ENCODE measurements at regions not wholly inside any gene's neighbourhood (a gene's known extent, or its start where the extent isn't known, plus 50 kb on each side); places are given as distances from the start of the nearest gene placed in this dataset.
"Not testable (repeated sequence)": the region's sequence is repeated elsewhere in the genome, so short reads cannot be mapped to it uniquely, and the experiment has no call there.

DNA sequence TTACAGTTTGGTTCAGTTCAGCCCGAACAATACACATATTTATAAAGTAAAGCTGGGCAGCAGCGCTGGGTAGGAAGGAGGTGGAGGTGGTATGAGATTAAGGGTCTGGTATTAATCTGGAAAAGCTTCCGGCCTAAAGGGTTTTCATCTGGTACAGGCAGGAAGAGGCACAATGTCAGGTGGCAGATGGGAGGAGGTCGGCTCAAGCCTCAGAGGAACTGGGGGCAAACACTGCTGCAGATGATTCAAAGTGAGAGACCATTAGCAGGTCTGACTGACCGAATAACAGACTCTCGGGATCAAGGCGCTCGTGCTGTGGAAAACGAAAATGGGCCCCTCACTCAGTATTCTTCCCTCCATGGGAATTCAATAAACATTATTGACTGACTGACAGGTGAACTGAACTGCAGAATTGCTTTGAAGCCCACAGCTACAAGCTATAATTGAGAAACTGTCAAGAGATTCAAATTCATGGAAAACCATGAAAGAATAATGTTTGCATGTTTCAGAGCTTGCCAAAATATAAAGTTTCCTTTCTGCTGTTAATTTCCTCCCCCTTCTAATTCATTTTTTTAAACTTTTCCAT is 75.3 kb downstream of the TMEM167A start:
- DNase-seq, result no peak

DNA sequence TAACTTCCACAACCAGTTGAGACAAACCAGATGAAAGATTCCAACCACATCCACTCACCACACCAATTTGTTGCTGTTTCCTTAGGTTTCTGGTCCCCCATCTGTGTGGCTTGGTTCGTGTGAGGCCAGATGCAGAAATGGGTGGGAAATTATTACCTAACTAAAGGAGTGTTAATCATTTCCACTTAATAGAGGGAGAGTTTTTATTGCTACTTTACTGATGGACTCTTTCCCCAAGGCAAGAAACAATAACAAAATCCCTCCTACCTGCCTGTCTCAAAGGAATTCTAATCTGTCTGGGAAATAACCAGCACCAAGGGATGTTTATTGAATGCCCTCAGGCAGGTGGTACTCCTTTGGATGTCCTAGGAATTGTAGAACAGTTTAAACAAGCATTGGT is 76.3 kb downstream of the TMEM167A start:
- DNase-seq, result no peak

DNA sequence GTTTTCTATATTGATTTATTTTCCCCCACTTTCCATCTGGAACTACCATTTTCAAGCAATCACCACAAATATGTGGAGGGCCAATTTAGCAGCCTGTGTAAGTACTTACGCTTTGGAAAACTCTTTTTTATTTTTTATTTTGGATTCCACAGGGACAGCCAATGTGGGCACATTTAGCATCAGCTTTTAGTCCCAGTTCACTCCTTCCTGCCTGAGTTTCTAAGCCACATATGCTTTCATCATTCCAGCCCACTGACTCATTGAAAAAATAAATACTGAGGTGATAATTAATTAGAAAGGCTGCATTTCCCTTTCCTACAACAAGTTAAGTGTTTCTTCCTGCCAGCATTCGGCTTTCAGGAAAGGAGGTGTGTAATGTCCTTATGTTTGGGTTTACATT is 76.8 kb downstream of the TMEM167A start:
- DNase-seq, result peak; percentile 16

DNA sequence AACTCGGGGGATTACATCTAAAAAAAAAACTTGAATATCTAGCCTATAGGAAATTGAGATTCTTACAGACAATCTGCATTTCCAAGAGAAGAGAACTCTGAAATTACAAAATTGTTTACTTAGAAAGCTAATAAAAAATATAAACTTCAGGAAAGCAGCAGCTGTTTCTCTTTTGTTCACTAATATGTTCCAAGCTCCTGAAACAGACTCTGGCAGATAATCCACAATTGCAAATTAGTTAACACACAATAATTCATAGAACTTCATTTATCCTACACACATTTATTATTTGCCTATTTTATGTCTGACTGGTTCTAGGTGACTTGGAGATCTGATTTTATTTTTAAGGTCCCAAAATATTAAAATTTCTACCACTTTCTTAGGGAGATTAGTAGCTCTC is 83.8 kb downstream of the TMEM167A start:
- no peak for DNase-seq

DNA sequence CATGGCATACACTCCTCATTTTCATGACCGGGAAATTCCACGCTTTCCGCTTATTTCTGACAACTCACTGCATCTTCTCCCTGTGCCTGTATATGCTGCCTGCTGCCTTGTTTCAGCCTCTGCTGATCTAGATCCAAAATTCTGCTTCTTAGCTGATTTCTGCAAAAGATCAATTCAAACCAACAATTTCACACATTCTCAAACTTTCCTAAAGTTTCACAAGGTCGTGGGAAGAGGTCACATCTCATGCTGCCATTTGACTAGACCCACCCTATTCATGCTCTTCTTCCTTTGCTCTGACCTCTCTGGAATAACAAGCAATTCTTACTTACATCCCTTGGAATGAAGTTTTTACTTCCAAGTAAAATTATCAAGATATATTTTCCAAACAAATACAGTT is 84.5 kb downstream of the TMEM167A start:
- no peak for DNase-seq

DNA sequence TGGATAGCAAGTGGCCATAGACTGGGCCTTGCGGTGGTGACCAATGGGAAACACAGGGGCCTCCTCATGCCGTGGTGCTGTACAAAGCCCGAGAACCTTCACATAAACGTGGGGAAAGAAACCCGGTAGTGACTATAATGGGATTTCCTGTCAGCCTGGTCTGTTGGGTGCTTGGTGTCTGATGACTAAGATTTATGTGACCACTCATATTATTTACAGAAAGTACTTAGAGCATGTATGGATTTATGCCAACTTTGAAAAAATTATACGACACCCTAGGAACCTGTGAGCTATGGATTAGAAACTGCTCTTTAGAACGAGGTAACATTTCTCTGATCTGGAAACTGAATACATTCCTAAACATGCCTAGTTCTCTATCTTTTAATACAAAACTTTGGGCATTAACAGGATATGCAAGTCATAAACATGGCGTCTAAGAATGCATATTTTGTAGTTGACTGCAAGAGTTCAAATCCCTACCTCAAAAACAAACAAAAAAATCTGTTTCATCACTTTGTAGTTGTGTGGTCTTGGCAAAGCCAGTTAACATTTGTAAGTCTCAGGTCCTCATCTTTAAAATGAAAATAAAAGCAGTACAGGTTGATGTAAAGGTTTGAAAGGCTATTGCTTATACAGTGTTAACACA is 85.4 kb downstream of the TMEM167A start:
- DNase-seq, result no peak

DNA sequence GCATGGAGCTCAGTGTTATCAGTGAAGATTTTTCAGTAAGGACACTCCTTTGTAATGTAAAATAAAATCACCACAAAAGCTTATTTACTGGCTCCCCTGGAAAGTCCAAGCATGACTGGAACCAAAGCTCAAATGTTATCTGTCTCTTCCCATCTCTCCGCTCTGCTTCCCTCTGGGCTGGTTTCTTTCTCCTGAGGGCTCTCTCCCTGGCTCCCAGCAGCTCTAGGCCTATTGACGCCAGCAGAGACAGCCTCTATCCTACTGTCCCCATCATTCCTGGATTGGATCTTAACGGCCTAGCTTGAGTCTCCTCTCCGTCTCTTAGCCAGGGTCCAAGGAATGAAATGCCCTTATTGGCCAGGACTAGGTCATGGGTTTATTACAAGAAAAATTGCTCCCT is 86.1 kb downstream of the TMEM167A start:
- DNase-seq, result no peak

DNA sequence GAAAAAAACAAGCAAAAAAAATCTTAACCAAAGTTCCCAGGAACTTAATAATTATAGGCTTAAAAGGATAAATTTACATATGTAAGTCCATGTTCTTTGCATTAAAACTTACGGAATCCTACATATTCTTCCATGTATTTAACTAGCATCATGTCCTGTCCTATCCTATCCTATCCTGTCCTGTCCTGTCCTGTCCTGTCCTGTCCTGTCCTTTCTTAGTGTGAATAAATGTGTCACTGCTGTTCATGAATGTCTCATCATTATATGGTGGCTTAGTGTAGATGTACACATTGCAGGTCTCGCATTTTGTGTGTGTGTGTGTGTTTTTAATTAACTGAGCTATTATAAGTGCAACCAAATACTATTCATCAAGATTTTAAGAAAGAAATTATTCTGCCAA is 90.0 kb downstream of the TMEM167A start:
- no peak for DNase-seq

DNA sequence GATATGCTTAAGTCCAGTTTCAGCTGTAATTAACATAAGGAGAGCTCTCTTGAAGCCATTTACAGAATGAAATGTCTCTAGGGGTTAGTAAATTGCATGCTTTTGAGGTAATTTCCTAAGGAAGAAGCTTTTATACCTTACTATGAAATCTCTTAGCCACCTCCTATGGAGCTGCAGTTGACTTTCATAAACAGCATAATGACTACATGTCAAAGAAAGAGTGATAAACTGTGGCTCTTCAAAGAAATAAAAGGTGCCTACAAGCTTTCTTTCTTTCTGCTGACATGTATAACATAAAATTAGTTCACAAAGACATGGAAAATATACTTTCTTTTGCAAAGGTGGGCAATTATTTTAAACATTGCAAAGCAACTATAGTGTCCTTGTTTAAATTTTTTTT is 90.8 kb downstream of the TMEM167A start:
- no peak for DNase-seq

DNA sequence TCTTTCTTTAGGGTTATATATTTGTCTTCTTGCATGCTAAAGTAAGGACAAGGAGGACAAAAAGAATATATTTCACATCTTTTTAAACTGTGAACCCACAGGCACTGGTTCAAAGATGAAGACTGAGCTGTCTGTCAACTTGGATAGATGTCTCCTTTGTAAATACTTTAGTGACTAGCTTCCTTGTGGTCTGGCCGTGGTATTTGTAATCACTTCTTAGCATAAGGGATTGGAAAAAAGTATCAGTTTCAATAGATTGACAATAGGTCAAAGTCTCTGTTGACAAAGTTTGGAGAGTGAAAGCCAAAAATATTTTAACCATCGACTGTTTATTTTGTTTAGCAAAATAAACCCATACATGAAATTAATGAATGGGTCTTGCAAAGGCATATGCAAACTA is 91.4 kb downstream of the TMEM167A start:
- DNase-seq, result no peak

DNA sequence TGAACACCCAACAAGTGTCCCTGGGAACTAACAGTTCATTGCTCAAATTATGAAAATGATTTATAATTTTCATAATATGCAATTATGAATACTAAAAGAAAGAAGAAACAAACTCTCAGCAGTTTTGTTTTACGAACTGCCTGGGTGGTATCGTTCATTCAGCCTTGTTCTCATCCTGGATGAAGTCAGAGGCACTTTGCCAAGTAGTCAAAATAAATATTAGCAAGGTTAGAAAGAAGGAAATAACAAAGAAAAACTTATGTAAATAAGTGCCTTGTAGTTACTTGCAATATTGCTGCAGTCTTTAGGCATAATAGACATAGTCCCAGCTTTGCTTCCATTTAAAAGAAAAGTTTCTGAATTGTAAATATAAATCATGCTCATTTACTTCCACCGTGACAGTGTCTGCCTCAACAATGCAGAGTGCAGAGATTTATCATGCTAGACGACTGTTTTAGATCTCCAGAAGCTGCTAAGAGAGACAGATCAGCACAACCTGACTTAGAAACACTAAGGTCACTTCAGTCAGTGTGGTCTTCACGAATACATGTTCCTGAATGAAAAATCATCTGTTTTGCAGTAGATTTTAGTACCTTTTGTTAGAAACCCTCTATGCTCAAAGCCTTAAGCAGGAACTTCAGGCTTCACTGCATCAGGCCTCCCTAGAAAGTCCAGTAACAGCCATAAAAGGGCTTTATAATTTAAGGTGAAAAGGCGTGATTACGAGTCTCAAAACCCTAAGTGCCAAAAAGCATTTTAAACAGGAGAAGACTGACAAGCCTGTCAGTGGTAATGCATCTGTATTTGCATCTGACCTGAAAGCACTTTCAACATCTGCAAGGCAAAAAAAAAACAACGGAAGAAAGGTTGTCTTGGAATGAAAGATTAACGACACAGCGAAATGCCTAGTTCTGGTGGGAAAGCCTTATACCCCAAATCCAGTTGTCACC is 92.1 kb downstream of the TMEM167A start:
- no peak for DNase-seq

DNA sequence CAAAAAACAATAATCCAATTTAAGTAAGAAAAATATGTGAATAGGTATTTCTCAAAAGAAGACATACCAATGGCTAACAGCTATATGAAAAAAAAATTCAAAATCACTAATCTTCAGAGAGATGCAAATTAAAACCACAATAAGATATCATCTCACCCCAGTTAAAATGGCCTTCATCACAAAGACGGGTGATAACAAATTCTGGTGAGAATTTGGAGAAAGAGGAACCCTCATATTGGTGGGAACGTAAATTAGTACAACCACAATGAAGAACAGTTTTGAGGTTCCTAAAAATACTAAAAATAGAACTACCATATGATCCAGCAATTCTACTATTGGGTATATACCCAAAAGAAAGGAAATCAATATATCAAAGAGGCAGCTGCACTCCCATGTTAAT is 94.3 kb downstream of the TMEM167A start:
- no peak for DNase-seq

DNA sequence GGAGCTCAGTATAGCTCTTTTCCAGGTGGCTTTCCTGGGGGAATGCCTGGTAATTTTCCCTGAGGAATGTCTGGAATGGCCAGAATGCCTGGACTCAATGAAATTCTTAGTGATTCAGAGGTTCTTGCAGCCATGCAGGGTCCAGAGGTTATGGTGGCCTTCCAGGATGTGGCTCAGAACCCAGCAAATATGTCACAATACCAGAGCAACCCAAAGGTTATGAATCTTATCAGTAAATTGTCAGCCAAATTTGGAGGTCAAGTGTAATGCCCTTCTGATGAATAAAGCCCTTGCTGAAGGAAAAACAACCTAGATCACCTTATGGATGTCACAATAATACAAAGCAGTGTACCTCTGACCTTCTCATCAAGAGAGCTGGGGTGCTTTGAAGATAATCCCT is 100.3 kb downstream of the TMEM167A start:
- DNase-seq, result not testable (repeated sequence)

DNA sequence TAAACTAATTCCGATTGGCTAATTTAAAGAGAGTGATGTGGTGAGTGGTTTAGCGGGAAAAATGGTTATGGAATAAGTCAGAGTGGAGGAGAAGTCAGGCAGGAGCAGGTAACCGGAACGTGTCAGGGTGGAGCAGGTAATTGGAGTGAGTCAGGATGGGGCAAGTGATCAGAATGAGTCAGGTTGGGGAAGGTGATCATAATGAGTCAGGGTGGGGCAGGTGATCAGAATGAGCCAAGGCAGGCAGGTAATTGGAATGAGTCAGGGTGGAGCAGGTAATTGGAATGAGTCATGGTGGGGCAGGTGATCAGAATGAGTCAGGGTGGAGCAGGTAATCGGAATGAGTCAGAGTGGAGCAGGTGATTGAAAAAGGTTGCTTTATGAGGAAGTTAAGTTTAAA is 101.4 kb downstream of the TMEM167A start:
- DNase-seq, result no peak

DNA sequence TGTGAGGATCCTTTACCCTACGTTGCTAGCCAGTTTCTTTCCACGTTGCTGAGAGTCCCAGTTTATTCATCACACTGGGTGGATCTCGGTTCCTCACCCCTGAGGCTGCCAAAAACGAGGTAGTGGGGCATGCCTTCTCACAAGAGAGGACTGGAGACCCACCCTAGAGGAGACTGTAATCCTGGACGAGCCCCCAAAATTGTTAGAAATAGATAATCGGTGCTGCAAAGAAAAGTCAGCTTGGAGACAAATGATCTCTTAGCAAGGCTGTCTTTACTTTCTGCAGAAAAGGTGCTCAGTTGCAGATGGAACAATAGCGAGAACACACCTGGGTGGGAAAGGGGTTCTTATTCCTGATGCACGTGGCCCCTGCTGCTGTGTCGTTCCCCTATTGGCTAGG is 101.8 kb downstream of the TMEM167A start:
- DNase-seq, result no peak

DNA sequence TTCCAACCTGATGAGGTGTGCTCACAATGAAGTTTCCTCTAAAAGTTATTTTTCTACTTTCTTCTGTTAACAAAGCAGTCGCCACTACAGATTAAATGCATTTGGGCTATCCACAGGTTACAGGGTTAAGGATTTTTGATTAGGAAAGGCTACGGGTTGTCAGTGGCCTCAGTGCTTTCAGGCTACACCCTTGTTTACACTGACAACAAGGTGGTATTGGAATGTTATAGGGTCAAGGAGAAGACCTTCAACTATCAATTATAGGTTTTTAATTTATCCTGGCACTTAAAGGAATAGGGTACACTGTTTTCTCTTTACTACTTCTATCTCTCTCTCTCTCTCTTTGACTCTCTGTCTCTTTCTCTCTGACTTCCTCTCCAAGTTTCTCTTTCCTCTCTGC is 102.8 kb downstream of the TMEM167A start:
- not testable (repeated sequence) for DNase-seq

DNA sequence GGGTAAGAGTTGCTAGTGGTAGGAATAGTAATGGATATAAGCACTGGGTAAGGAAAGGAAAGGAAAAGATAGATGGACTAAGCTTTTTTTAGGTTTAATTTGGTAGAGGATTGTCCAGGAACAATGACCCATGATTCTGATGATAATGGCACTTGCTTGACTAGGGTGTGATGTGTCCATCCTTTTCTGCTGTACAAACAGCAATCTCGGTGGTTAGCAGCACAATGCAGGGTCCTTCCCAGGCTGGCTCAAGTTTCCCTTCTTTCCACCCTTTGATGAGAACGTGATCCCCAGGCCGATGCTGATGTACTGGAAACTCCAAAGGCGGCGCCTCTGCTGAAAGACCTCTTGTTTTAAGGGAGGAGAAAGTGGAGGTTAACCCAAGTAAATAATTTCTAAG is 105.3 kb downstream of the TMEM167A start:
- DNase-seq, result no peak

DNA sequence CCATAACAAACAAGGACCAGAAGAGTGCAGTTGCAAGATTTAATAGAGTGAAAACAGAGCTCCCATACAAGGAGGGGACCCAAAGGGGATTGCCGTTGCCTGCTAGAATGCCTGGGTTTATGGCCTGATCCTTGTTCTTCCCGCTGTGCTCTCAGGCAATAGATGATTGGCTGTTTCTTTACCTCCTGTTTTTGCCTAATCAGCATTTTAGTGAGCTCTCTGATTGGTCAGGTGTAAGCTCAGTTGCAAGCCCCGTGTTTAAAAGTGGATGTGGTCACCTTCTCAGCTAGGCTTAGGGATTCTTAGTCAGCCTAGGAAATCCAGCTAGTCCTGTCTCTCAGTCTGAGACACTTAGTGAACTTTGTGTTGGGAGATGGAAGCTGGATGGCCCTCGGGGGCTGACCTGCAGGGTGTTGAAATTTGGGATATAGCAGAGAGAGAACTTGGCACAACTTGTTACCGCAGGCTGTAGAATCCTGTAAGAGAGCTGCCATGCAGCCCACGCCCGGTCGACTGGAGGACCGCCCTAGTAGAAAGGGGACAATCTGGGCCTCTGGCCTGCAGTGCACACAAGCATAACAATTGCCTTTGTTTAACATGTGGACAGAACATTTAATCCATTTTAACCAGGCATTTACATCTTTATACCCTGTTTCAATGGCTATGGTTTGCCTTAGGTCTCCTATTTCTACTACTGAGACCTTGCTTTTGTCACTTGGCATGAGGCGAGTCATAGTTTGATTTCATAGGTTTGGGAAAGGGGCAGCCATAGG is 106.0 kb downstream of the TMEM167A start:
- DNase-seq, result not testable (repeated sequence)

DNA sequence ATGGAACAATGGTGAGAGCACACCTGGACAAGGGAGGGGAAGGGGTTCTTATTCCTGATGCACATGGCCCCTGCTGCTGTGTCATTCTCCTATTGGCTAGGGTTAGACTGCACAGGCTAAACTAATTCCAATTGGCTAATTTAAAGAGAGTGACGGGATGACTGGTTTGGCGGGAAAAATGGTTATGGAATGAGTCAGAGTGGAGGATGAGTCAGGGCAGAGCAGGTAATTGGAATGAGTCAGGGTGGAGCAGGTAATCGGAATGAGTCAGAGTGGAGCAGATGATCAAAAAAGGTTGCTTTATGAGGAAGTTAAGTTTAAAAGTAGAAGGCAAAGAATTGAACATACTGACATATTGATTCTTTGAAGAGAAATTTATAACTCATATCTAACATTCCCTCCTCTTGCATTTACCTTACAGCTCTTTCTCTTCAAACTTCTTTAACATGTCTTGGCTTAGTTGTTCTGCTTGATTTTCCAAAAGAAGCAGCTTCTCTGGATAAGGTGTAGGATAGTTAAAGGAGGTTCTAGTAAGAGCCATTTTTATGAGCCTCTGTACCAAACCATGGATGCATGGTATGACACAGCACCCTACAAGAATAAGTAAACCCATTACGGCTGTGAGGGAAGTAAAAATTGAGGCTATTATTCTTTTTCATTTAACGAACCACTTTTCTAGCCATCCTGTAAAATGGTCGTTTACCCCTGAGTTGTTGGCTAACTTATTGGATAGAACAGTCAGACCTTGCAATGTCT is 107.8 kb downstream of the TMEM167A start:
- DNase-seq, result not testable (repeated sequence)

DNA sequence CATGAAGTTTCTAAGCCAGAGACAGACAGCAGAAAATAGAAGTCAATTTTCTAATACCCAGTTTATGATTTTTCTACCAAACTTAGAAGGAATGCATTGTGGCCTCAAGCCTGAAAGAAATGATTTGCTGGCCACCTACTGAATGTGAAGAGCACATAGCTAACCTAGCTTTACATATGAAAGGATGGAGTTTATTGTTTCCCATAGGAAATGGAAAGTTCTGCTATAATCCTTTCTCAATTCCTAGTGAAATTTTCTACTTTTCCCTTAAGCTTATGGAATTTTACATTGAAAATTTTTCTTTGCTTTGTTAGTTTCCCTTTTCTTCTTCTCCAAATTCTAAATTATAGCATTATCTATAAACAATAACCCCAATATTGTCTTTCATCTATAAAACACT is 110.1 kb downstream of the TMEM167A start:
- DNase-seq, result no peak

DNA sequence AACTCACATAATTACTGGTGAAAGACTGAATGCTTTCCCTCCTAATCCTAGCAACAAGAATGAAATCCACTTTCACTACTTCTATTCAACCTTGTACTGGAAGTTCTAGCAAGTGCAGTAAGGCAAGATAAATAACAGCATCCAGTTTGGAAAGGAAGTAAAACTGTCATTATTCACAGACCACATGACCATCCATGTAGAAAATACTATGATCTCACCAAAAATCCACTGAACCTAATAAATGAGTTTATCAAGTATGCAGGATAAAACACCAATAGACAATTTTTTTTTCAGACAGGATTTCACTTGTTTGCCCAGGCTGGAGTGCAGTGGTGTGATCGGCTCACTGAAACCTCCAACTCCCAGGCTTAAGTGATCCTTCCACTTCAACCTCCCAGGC is 117.7 kb downstream of the TMEM167A start:
- no peak for DNase-seq

DNA sequence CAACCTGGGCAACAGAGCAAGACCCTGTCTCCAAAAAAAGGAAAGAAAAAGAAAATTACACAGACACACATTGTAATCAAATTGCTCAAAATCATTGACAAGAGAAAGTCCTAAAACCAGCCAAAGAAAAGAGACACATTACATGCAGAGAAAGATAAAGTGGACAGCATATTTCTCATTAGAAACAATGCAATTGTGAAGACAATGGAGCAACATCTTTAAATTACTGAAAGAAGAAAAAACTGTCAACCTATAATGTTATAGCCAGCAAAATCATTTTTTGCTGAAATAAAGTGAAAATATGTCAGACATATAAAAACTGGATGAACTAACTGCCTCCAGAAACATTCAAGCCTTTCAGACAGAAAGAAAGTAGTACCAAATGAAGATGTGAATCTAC is 120.6 kb downstream of the TMEM167A start:
- no peak for DNase-seq

DNA sequence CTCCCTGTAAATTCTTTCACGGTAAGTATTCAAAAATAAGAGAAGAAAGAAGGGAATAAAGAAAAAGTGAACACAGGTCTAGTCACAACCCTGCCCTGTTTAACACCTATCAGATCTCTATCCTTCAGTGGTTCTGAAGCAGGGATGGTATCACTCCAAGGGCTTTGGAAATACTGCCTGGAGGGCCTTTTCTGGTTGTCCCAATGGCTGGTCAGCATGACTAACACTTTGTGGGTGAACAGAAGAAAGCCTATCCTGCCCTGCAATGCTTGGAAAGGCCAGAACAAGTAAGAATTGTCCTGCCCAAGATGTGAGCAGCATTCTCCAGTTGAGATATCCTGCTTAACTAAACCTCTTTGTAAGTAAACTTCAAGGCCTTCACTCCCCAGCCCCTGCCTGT is 124.9 kb downstream of the TMEM167A start:
- no peak for DNase-seq

Data from NCI-H1694 (cell line).